K562 (cell line): ENCODE measurements at regions not wholly inside any gene's neighbourhood (a gene's known extent, or its start where the extent isn't known, plus 50 kb on each side); places are given as distances from the start of the nearest gene placed in this dataset.

Experiments
- ATAC-seq: fragments of 200-7000 bp; cut with Tn5 transposase; 3 replicates; pipeline ENCODE4 v1.9.1; 2020; ENCODE audit warnings: moderate library complexity
- BruUV-seq: library from RNA; stranded (reverse); fragments of 400-500 nt; replicated peaks from 2 replicates; lab custom pipeline; 2021; lab: Mats Ljungman, UMichigan
- CTCF ChIA-PET: fragments of 300-600 bp; formaldehyde crosslinking; extraction: SDS; loops from one replicate; lab custom pipeline; 2021; ENCODE audit warnings: low intra/inter-chr PET ratio; lab: Yijun Ruan, JAX
- POLR2A ChIA-PET: fragments of 300-600, 350-650 bp; sonication (Branson Sonifier 250); formaldehyde crosslinking; extraction: SDS; loops from one replicate; lab custom pipeline; 2021; ENCODE audit warnings: antibody characterized with exemption, inconsistent platforms; lab: Yijun Ruan, JAX
- DNase-seq, 4 experiments: peaks; one replicate each; pipeline versions ENCODE4 v3.0.0 to v3.0.0-alpha.2; 2011 to 2018; ENCODE audit warnings: low spot score in 3 of 4, mixed read lengths in 3 of 4; ENCODE audit errors: extremely low read depth in 1 of 4
- FAIRE-seq: peaks from 2 replicates; lab custom pipeline; 2011; peaks lifted over from hg19 to GRCh38; lab: Jason Lieb, UNC
- H2AFZ ChIP-seq: 2 replicates; pipeline ENCODE4 v1.6.0; 2011; ENCODE audit warnings: low read depth, low read length, control low read depth, inconsistent platforms
- H3K27ac ChIP-seq: fragments of 200-600 bp; 3 replicates; pipeline ENCODE4 v1.8.0; 2011; ENCODE audit warnings: low read depth, mild to moderate bottlenecking, control low read depth, inconsistent platforms, low read length, moderate library complexity, mixed read lengths; ENCODE audit errors: extremely low read depth
- H3K27me3 ChIP-seq, 2 experiments: fragments of 300-600 bp in 1 of 2; 2 replicates in 1 of 2; 3 replicates in 1 of 2; pipeline versions ENCODE4 v1.6.0 to v1.8.0; 2011; ENCODE audit warnings: inconsistent platforms in 2 of 2, low read length in 2 of 2, mild to moderate bottlenecking in 1 of 2, mixed read lengths in 1 of 2, moderate library complexity in 1 of 2; ENCODE audit not compliant: control insufficient read depth in 2 of 2, insufficient read depth in 2 of 2
- H3K36me3 ChIP-seq: fragments of 300-600 bp; 3 replicates; pipeline ENCODE4 v1.8.0; 2011; ENCODE audit warnings: mild to moderate bottlenecking, low read length, inconsistent platforms; ENCODE audit not compliant: control insufficient read depth, insufficient read depth
- H3K4me1 ChIP-seq, 2 experiments: fragments of 200-600 bp in 1 of 2; replicated peaks in 1 of 2; 2 replicates in 1 of 2; 3 replicates in 1 of 2; pipeline versions ENCODE4 v1.5.1 to v1.8.0; 2011; ENCODE audit warnings: inconsistent platforms in 2 of 2, low read length in 2 of 2, mild to moderate bottlenecking in 1 of 2, mixed read lengths in 1 of 2, moderate library complexity in 1 of 2; ENCODE audit not compliant: control insufficient read depth in 2 of 2, insufficient read depth in 2 of 2
- H3K4me2 ChIP-seq: 2 replicates; pipeline ENCODE4 v1.6.1; 2011; ENCODE audit warnings: low read length, control low read depth, inconsistent platforms, mixed read lengths; ENCODE audit not compliant: insufficient read depth
- H3K4me3 ChIP-seq: fragments of 200-600 bp; sonication (generic), shearing (Covaris generic); 2 replicates; pipeline ENCODE4 v1.5.1; 2016; ENCODE audit warnings: control low read depth, inconsistent platforms
- H3K79me2 ChIP-seq: fragments of 200-600 bp; 3 replicates; pipeline ENCODE4 v1.8.0; 2011; ENCODE audit warnings: low read length, inconsistent platforms; ENCODE audit not compliant: control insufficient read depth, insufficient read depth
- H3K9ac ChIP-seq, 2 experiments: 2 replicates each; pipeline versions ENCODE4 v1.6.0 to v1.6.1; 2011; ENCODE audit warnings: low read depth in 2 of 2, low read length in 2 of 2, control low read depth in 1 of 2, inconsistent platforms in 1 of 2, mild to moderate bottlenecking in 1 of 2, mixed read lengths in 1 of 2; ENCODE audit not compliant: insufficient read depth in 1 of 2
- H3K9me1 ChIP-seq: one replicate; pipeline ENCODE4 v1.6.0; 2011; ENCODE audit warnings: inconsistent platforms, mild to moderate bottlenecking, low read length, moderate library complexity; ENCODE audit not compliant: control insufficient read depth, insufficient read depth
- H3K9me3 ChIP-seq: replicated peaks from 2 replicates; pipeline ENCODE4 v1.5.1; 2011; ENCODE audit warnings: low read depth, low read length, inconsistent platforms; ENCODE audit not compliant: control insufficient read depth, insufficient read depth
- H4K20me1 ChIP-seq: replicated peaks from 2 replicates; pipeline ENCODE4 v1.6.1; 2011; ENCODE audit warnings: low read length, inconsistent platforms, mixed read lengths; ENCODE audit not compliant: control insufficient read depth, insufficient read depth
- NR2C2 ChIP-seq, 2 experiments: fragments of 200-800 bp in 1 of 2; sonication (Bioruptor generic) in 1 of 2; sonication (generic) in 1 of 2; formaldehyde crosslinking in 1 of 2; IDR thresholded peaks; 2 replicates each; pipeline versions ENCODE4 v1.6.1 to v1.8.0; 2016 to 2022; ENCODE audit warnings: mild to moderate bottlenecking in 1 of 2, missing compliant biosample characterization in 1 of 2, missing genetic modification characterization in 1 of 2, missing genetic modification reagents in 1 of 2
- SNIP1 ChIP-seq: fragments of 450-650 bp; IDR thresholded peaks from 2 replicates; pipeline ENCODE4 v1.7.1; 2017; ENCODE audit warnings: low read depth, mild to moderate bottlenecking
- WGBS: fragments of 100-300 bp; shearing (Covaris generic); methylation state at CpG from one replicate; pipeline ENCODE4 v1.1.6; 2016; ENCODE audit warnings: low coverage, mixed read lengths; ENCODE audit not compliant: insufficient coverage; ENCODE audit errors: missing lambda C conversion rate; 5-methylcytosine and 5-hydroxymethylcytosine counted together
- in situ Hi-C: fragments of 300-500 bp; cut with MboI; formaldehyde crosslinking; loops from 4 replicates; pipeline ENCODE4 v1.15.0; 2018; ENCODE audit warnings: inconsistent platforms, mixed read lengths
- intact Hi-C: fragments of 100-400 bp; cut with micrococcal nuclease; formaldehyde crosslinking; loops from 2 replicates; pipeline ENCODE4 v1.14.2; 2022
- TF ChIP-seq, protein P1 (sequence below): IDR thresholded peaks from 3 replicates; pipeline ENCODE4 v1.6.1; 2011; ENCODE audit warnings: borderline replicate concordance, mild to moderate bottlenecking; ENCODE audit not compliant: insufficient read length, insufficient read depth

DNA sequence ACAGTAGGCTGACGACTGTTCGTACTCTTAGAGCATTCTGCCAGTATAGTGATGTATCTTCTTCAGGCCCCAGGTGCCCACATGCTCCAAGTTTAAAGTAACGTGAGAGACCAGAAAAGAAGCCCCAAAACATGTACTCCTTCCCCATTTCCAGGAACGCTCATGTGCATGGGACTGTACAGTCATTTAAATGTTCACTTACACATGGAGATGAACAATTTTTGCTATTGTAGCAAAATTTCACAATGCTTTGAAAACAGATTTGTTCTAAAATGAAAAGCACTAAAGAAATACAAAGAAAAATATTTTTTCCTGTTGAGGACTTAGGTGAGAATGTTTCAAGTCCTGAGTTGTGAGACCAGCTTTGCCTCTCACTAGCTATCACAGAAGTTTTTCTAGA is 269.3 kb upstream of the PRDM1 start (continued):
- no peak for TF ChIP-seq SNIP1

DNA sequence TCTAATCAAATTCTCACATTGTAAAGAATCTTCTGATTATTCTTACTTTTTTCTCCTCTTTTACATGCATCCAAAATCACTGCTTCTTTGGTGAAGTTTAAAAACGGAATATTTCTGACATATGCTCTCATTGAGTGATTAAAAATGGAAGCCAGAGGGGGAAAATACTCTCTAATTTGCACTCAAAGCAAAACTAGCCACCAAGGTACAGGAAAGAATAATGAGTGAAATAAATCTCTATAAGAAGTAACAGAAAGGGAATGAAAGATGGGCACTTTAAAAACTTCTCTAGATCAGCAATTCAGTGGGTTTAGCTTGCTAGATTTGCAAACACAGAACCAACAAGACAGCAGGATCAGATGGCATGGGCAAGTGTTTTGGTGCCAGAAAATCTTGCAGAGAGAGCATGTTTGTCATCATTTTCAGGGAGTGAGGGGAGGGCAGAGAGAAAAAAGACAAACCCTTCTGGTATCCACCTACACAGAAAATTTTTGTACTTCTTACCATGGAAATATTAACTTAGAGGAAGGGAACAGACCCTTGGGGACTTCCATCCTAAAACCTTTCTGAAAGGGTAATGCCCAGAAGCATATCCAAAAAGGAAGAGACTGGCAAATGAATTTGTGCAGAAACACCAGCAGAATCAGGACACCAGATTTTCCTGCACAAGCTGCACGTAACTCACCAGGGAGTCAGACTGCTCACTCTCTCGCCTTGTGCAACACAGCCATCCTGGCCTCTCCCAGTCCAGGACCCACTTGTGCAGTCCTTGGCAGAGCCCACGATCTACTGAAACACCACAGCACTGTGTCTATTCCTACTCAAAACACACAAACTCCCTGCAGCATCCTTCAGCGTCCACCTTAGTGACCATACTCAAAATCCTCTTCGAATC is 270.2 kb upstream of the PRDM1 start:
- no peak overlapping the region for H3K4me3 ChIP-seq
- H3K9ac ChIP-seq, result no peak overlapping the region
- no peaks in the 10 kb centered on the region for H3K9me1 ChIP-seq
- no peak for TF ChIP-seq NR2C2 (CRISPR knock-in tag; IDR thresholded peaks at IDR 0.05)
- TF ChIP-seq NR2C2 (tag; IDR thresholded peaks at IDR 0.05), result peak; percentile 1; the same call in 1 of the 2 replicates
- TF ChIP-seq, protein P1, sequence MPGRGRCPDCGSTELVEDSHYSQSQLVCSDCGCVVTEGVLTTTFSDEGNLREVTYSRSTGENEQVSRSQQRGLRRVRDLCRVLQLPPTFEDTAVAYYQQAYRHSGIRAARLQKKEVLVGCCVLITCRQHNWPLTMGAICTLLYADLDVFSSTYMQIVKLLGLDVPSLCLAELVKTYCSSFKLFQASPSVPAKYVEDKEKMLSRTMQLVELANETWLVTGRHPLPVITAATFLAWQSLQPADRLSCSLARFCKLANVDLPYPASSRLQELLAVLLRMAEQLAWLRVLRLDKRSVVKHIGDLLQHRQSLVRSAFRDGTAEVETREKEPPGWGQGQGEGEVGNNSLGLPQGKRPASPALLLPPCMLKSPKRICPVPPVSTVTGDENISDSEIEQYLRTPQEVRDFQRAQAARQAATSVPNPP, result no peak
- no peaks in the 10 kb centered on the region for H3K79me2 ChIP-seq
- no peak overlapping the region for H3K27ac ChIP-seq
- H2AFZ ChIP-seq, result no peak overlapping the region
- ATAC-seq (no peak), DNase-seq (no peak), FAIRE-seq (no peak)
- BruUV-seq, result no TSS peak
- no peak overlapping the region for H3K4me2 ChIP-seq
- H3K9me3 ChIP-seq, result no peaks in the 10 kb centered on the region
- POLR2A ChIA-PET, result interaction anchor here (0.9 kb wide), 1 partner anchor 12 kb away, joined by 3 read pairs; no protein-coding TSS in a partner anchor
- H3K4me1 ChIP-seq, result peaks cover 14 to 45% of the 10 kb centered on the region in 2 experiments; a peak in 4 of 5 replicates
- intact Hi-C loops, result loop anchor here (10.0 kb wide), 1 partner anchor 499 kb away; no protein-coding TSS in a partner anchor
- no peaks in the 10 kb centered on the region for H4K20me1 ChIP-seq
- 50% methylated on average over 6 of the region's 6 CpGs for WGBS
- no peaks in the 10 kb centered on the region for H3K36me3 ChIP-seq
- in situ Hi-C loops, result no loop called here
- CTCF ChIA-PET, result no interaction called here
- H3K27me3 ChIP-seq, result no peaks in the 10 kb centered on the region
